ENCODE measurements at regions not wholly inside any gene's neighbourhood (a gene's known extent, or its start where the extent isn't known, plus 50 kb on each side); places are given as distances from the start of the nearest gene placed in this dataset.
"Not testable (repeated sequence)": the region's sequence is repeated elsewhere in the genome, so short reads cannot be mapped to it uniquely, and the experiment has no call there.

GRCh38 chr2:17202628-17203027 lies 315.6 kb downstream of the RAD51AP2 start:
- not testable (repeated sequence) for TF ChIP-seq CTCF (IDR thresholded peaks at IDR 0.05; ENCODE audit: insufficient read depth, low read depth, low read length); EZH2 (IDR thresholded peaks at IDR 0.05; ENCODE audit: insufficient read depth, low read length)
